IgD-negative memory B cell (primary cell): ENCODE measurements at regions not wholly inside any gene's neighbourhood (a gene's known extent, or its start where the extent isn't known, plus 50 kb on each side); places are given as distances from the start of the nearest gene placed in this dataset.

Source experiments
- H3K27ac Mint-ChIP-seq, 3 donors: one replicate each; pipeline ENCODE4 v1.8.0; 2020 to 2022; ENCODE audit warnings: mild to moderate bottlenecking in 3 of 3, mixed read lengths in 3 of 3, moderate library complexity in 1 of 3
- H3K27me3 Mint-ChIP-seq: one replicate; pipeline ENCODE4 v1.8.0; 2021; ENCODE audit warnings: mixed read lengths
- H3K36me3 Mint-ChIP-seq: one replicate; pipeline ENCODE4 v1.8.0; 2020; ENCODE audit warnings: mild to moderate bottlenecking, mixed read lengths
- H3K4me1 Mint-ChIP-seq, 3 donors: one replicate each; pipeline ENCODE4 v1.8.0; 2020 to 2022; ENCODE audit warnings: mixed read lengths in 3 of 3, mild to moderate bottlenecking in 1 of 3
- H3K4me3 Mint-ChIP-seq, 4 donors: one replicate each; pipeline ENCODE4 v1.8.0; 2020 to 2022; ENCODE audit warnings: mild to moderate bottlenecking in 4 of 4, mixed read lengths in 4 of 4, moderate library complexity in 3 of 4
- H3K9me3 Mint-ChIP-seq, 3 donors: one replicate each; pipeline ENCODE4 v1.8.0; 2020 to 2021; ENCODE audit warnings: mixed read lengths in 3 of 3, mild to moderate bottlenecking in 1 of 3

GRCh38 chr6:91278416-91278815, 691.5 kb upstream of the MAP3K7 start:
- Mint-ChIP-seq H3K9me3 (peaks cover 2 to 4% (median 3%) of the 10 kb centered on the region in 3 donors), H3K4me3 (no peak overlapping the region), H3K27me3 (no peaks in the 10 kb centered on the region), H3K27ac (no peak overlapping the region), H3K4me1 (peaks cover 0 to 2% (median 0%) of the 10 kb centered on the region in 3 donors), H3K36me3 (peaks cover 3% of the 10 kb centered on the region)

GRCh38 chr6:91276315-91276714, 689.4 kb upstream of the MAP3K7 start:
- Mint-ChIP-seq H3K36me3 (no peaks in the 10 kb centered on the region), H3K9me3 (peaks cover 0 to 3% (median 2%) of the 10 kb centered on the region in 3 donors), H3K27ac (no peak overlapping the region), H3K4me3 (no peak overlapping the region), H3K4me1 (no peaks in the 10 kb centered on the region), H3K27me3 (no peaks in the 10 kb centered on the region)

- no peak overlapping the region for H3K27ac Mint-ChIP-seq
- H3K4me3 Mint-ChIP-seq: no peak overlapping the region
- H3K9me3 Mint-ChIP-seq: peaks cover 0 to 5% (median 2%) of the 10 kb centered on the region in 3 donors
- no peaks in the 10 kb centered on the region for H3K27me3 Mint-ChIP-seq
- no peaks in the 10 kb centered on the region for H3K36me3 Mint-ChIP-seq
- H3K4me1 Mint-ChIP-seq: no peaks in the 10 kb centered on the region
These were observed 686.9 kb upstream of the MAP3K7 start for GRCh38 chr6:91273729-91274128.

- Mint-ChIP-seq H3K9me3 (peaks cover 0 to 5% (median 2%) of the 10 kb centered on the region in 3 donors), H3K27me3 (no peaks in the 10 kb centered on the region), H3K4me3 (no peak overlapping the region), H3K36me3 (no peaks in the 10 kb centered on the region), H3K4me1 (no peaks in the 10 kb centered on the region), H3K27ac (no peak overlapping the region)
These were observed 684.9 kb upstream of the MAP3K7 start for GRCh38 chr6:91271807-91272206.

- no peak overlapping the region for H3K4me3 Mint-ChIP-seq
- H3K36me3 Mint-ChIP-seq: no peaks in the 10 kb centered on the region
- H3K9me3 Mint-ChIP-seq: peaks cover 0 to 2% (median 2%) of the 10 kb centered on the region in 3 donors
- H3K27me3 Mint-ChIP-seq: no peaks in the 10 kb centered on the region
- no peaks in the 10 kb centered on the region for H3K4me1 Mint-ChIP-seq
- no peak overlapping the region for H3K27ac Mint-ChIP-seq
These were observed 682.1 kb upstream of the MAP3K7 start for GRCh38 chr6:91268941-91269340.

- Mint-ChIP-seq H3K27me3 (peaks cover 1% of the 10 kb centered on the region), H3K4me3 (peak overlapping the region in 1 of 4 donors; percentile 41), H3K4me1 (no peaks in the 10 kb centered on the region), H3K36me3 (no peaks in the 10 kb centered on the region), H3K27ac (no peak overlapping the region), H3K9me3 (peaks cover 0 to 2% (median 2%) of the 10 kb centered on the region in 3 donors)
These were observed 680.4 kb upstream of the MAP3K7 start for GRCh38 chr6:91267246-91267645.

GRCh38 chr6:91266156-91266555, 679.3 kb upstream of the MAP3K7 start:
- H3K27ac Mint-ChIP-seq: no peak overlapping the region
- H3K4me1 Mint-ChIP-seq: no peaks in the 10 kb centered on the region
- peaks cover 0 to 2% (median 0%) of the 10 kb centered on the region in 3 donors for H3K9me3 Mint-ChIP-seq
- no peaks in the 10 kb centered on the region for H3K36me3 Mint-ChIP-seq
- no peak overlapping the region for H3K4me3 Mint-ChIP-seq
- peaks cover 1% of the 10 kb centered on the region for H3K27me3 Mint-ChIP-seq

- Mint-ChIP-seq H3K4me1 (no peaks in the 10 kb centered on the region), H3K36me3 (no peaks in the 10 kb centered on the region), H3K9me3 (peaks cover 0 to 1% (median 0%) of the 10 kb centered on the region in 3 donors), H3K4me3 (no peak overlapping the region), H3K27ac (no peak overlapping the region), H3K27me3 (no peaks in the 10 kb centered on the region)
These were observed 656.6 kb upstream of the MAP3K7 start for GRCh38 chr6:91243436-91243835.

- no peak overlapping the region for H3K27ac Mint-ChIP-seq
- no peaks in the 10 kb centered on the region for H3K4me1 Mint-ChIP-seq
- no peak overlapping the region for H3K4me3 Mint-ChIP-seq
- H3K9me3 Mint-ChIP-seq: peaks cover 0 to 1% (median 0%) of the 10 kb centered on the region in 3 donors
- H3K36me3 Mint-ChIP-seq: no peaks in the 10 kb centered on the region
- no peaks in the 10 kb centered on the region for H3K27me3 Mint-ChIP-seq
These were observed 655.7 kb upstream of the MAP3K7 start for GRCh38 chr6:91242614-91242949.

GRCh38 chr6:91241946-91242613, 655.2 kb upstream of the MAP3K7 start:
- Mint-ChIP-seq H3K4me1 (no peaks in the 10 kb centered on the region), H3K27ac (no peak overlapping the region), H3K27me3 (no peaks in the 10 kb centered on the region), H3K36me3 (no peaks in the 10 kb centered on the region), H3K9me3 (peaks cover 0 to 1% (median under 1%) of the 10 kb centered on the region in 3 donors), H3K4me3 (no peak overlapping the region)

GRCh38 chr6:91240878-91241603, 654.2 kb upstream of the MAP3K7 start:
- H3K4me3 Mint-ChIP-seq: no peak overlapping the region
- no peaks in the 10 kb centered on the region for H3K4me1 Mint-ChIP-seq
- no peaks in the 10 kb centered on the region for H3K36me3 Mint-ChIP-seq
- H3K27me3 Mint-ChIP-seq: no peaks in the 10 kb centered on the region
- H3K9me3 Mint-ChIP-seq: peaks cover 0 to 2% (median 1%) of the 10 kb centered on the region in 3 donors
- no peak overlapping the region for H3K27ac Mint-ChIP-seq

- Mint-ChIP-seq H3K27ac (no peak overlapping the region), H3K36me3 (no peaks in the 10 kb centered on the region), H3K4me3 (no peak overlapping the region), H3K27me3 (no peaks in the 10 kb centered on the region), H3K4me1 (no peaks in the 10 kb centered on the region), H3K9me3 (peaks cover 0 to 6% (median 0%) of the 10 kb centered on the region in 3 donors)
These were observed 634.3 kb upstream of the MAP3K7 start for GRCh38 chr6:91221072-91221720.

- Mint-ChIP-seq H3K4me1 (peaks cover 0 to 1% (median 0%) of the 10 kb centered on the region in 3 donors), H3K9me3 (peaks cover 4 to 10% (median 6%) of the 10 kb centered on the region in 3 donors), H3K27ac (no peak overlapping the region), H3K36me3 (no peaks in the 10 kb centered on the region), H3K27me3 (no peaks in the 10 kb centered on the region), H3K4me3 (no peak overlapping the region)
These were observed 626.5 kb upstream of the MAP3K7 start for GRCh38 chr6:91213229-91213901.

- Mint-ChIP-seq H3K27ac (no peak overlapping the region), H3K4me1 (no peaks in the 10 kb centered on the region), H3K36me3 (no peaks in the 10 kb centered on the region), H3K27me3 (no peaks in the 10 kb centered on the region), H3K4me3 (no peak overlapping the region), H3K9me3 (peaks cover 2 to 8% (median 2%) of the 10 kb centered on the region in 3 donors)
These were observed 611.9 kb upstream of the MAP3K7 start for GRCh38 chr6:91198588-91199255.
